K562 (cell line): ENCODE measurements at regions not wholly inside any gene's neighbourhood (a gene's known extent, or its start where the extent isn't known, plus 50 kb on each side); places are given as distances from the start of the nearest gene placed in this dataset.

Experiments used
- FOXM1 ChIP-seq, 2 experiments: fragments of 450-650 bp in 1 of 2; sonication (generic) in 1 of 2; formaldehyde crosslinking in 1 of 2; IDR thresholded peaks; 2 replicates each; pipeline versions ENCODE4 v1.6.1 to v1.9.0; 2017 to 2022; ENCODE audit warnings: low read depth in 2 of 2, mild to moderate bottlenecking in 2 of 2, missing genetic modification reagents in 1 of 2, moderate library complexity in 1 of 2
- PTTG1 ChIP-seq: fragments of 450-650 bp; IDR thresholded peaks from 2 replicates; pipeline ENCODE4 v1.6.1; 2016; ENCODE audit warnings: low read depth, mild to moderate bottlenecking, missing genetic modification characterization, missing compliant biosample characterization
- TOE1 ChIP-seq, 2 experiments: fragments of 450-650 bp in 1 of 2; sonication (generic) in 1 of 2; formaldehyde crosslinking in 1 of 2; IDR thresholded peaks; 2 replicates each; pipeline versions ENCODE4 v1.7.1 to v1.8.0; 2016 to 2022; ENCODE audit warnings: borderline replicate concordance in 2 of 2, mild to moderate bottlenecking in 2 of 2, antibody characterized with exemption in 1 of 2, inconsistent platforms in 1 of 2, low read depth in 1 of 2, missing genetic modification reagents in 1 of 2, moderate library complexity in 1 of 2
- ZFX ChIP-seq: sonication (generic); formaldehyde crosslinking; IDR thresholded peaks from 2 replicates; pipeline ENCODE4 v1.8.0; 2022; ENCODE audit warnings: mild to moderate bottlenecking, missing genetic modification reagents, moderate library complexity

- TF ChIP-seq FOXM1 (IDR thresholded peaks at IDR 0.05; ENCODE audit: low read depth) (no peak), FOXM1 (CRISPR knock-in tag; IDR thresholded peaks at IDR 0.05; ENCODE audit: low read depth) (no peak), PTTG1 (tag) (no peak), ZFX (CRISPR knock-in tag) (no peak), TOE1 (IDR thresholded peaks at IDR 0.05; ENCODE audit: borderline replicate concordance) (no peak), TOE1 (CRISPR knock-in tag; IDR thresholded peaks at IDR 0.05; ENCODE audit: borderline replicate concordance, low read depth) (no peak)
Observed at GRCh38 chr2:123596621-123597020, 428.5 kb upstream of the CNTNAP5 start.
